ENCODE measurements at regions not wholly inside any gene's neighbourhood (a gene's known extent, or its start where the extent isn't known, plus 50 kb on each side); places are given as distances from the start of the nearest gene placed in this dataset.

DNA sequence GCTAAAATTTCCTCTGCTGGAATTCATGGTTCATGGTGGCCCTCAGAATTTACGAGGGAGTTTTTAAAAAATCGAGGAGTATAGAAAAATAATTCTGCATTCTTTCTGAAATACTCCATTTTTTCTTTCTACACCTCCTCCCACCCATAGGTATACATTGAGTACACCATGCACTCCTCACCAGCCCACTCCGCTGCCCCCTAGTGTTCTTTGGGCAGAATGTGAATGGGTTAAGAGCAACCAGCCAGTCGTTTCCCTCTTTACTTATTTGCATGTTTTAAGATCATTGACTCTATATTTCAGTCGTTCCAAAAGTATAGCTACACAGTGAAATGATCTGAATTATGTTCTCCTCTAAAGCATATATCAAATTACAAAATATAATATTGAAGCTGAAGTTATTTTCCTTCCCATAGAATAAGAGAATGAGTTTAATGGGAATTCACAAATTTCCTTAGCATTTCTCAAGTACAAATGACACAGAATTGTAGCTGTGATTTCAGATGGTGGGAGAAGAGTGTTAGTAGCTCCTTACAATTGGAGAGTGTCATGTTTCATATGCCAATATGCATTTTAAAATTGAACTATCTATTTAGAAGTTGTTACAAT, 977.7 kb upstream of the SLC35B3 start:
- BruUV-seq (replicated peaks), result no TSS peak
- Histone ChIP-seq H3K4me3 (replicated peaks in 1 of 2; ENCODE audit: low read depth in 1 of 2, low read length in 2 of 2) (no peak overlapping the region), H3K9ac (ENCODE audit: low read length) (no peak overlapping the region), H3K79me2 (ENCODE audit: insufficient read depth, low read length) (no peaks in the 10 kb centered on the region), H3K9me2 (ENCODE audit: insufficient read depth) (no peaks in the 10 kb centered on the region), H2AFZ (ENCODE audit: low read depth, low read length, poor library complexity, severe bottlenecking) (peak overlapping the region; percentile 37), H3K9me3 (ENCODE audit: control insufficient read depth in 1 of 2, insufficient read depth in 1 of 2, low read depth in 1 of 2, low read length in 2 of 2) (no peaks in the 10 kb centered on the region), H4K20me1 (ENCODE audit: insufficient read depth) (no peaks in the 10 kb centered on the region), H3K4me2 (ENCODE audit: low read length) (no peak overlapping the region), H3K27ac (ENCODE audit: low read depth, low read length) (no peak overlapping the region), H3K4me1 (ENCODE audit: control insufficient read depth in 1 of 2, insufficient read depth in 2 of 2, low read length in 2 of 2) (no peaks in the 10 kb centered on the region), H3K36me3 (ENCODE audit: control insufficient read depth in 1 of 2, insufficient read depth in 2 of 2, low read length in 2 of 2) (no peaks in the 10 kb centered on the region), H3K27me3 (ENCODE audit: insufficient read depth, low read length) (no peaks in the 10 kb centered on the region)
- ATAC-seq, result peak; percentile 99
- peak; percentile 34 for DNase-seq (ENCODE audit: low read depth, low spot score)
- CTCF ChIA-PET, result no interaction called here
- TF ChIP-seq CBX3 (IDR thresholded peaks at IDR 0.05; ENCODE audit: low read depth) (0 out of 2 replicates have a peak, but pooled peaks have one; percentile 29), TCF7L2 (IDR thresholded peaks at IDR 0.05; ENCODE audit: borderline replicate concordance, extremely low read depth, insufficient read depth, insufficient read length) (no peak), POLR2AphosphoS5 (IDR thresholded peaks at IDR 0.05; ENCODE audit: low read depth, low read length) (no peak), RAD21 (IDR thresholded peaks at IDR 0.05; ENCODE audit: low read depth) (peak; percentile 64), YY1 (IDR thresholded peaks at IDR 0.05; ENCODE audit: extremely low read depth, insufficient replicate concordance, low read depth, low read length) (no peak)
- TF ChIP-seq, protein P1, sequence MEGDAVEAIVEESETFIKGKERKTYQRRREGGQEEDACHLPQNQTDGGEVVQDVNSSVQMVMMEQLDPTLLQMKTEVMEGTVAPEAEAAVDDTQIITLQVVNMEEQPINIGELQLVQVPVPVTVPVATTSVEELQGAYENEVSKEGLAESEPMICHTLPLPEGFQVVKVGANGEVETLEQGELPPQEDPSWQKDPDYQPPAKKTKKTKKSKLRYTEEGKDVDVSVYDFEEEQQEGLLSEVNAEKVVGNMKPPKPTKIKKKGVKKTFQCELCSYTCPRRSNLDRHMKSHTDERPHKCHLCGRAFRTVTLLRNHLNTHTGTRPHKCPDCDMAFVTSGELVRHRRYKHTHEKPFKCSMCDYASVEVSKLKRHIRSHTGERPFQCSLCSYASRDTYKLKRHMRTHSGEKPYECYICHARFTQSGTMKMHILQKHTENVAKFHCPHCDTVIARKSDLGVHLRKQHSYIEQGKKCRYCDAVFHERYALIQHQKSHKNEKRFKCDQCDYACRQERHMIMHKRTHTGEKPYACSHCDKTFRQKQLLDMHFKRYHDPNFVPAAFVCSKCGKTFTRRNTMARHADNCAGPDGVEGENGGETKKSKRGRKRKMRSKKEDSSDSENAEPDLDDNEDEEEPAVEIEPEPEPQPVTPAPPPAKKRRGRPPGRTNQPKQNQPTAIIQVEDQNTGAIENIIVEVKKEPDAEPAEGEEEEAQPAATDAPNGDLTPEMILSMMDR (IDR thresholded peaks at IDR 0.05 in 2 of 3, conservative IDR thresholded peaks at IDR 0.05 in 1 of 3; ENCODE audit: borderline replicate concordance in 1 of 3, insufficient read depth in 1 of 3, low read depth in 2 of 3, low read length in 2 of 3), result peak; percentile 47 to 85 (median 80); a peak in 5 of 6 replicates
- TF ChIP-seq, protein P2, sequence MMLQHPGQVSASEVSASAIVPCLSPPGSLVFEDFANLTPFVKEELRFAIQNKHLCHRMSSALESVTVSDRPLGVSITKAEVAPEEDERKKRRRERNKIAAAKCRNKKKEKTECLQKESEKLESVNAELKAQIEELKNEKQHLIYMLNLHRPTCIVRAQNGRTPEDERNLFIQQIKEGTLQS (IDR thresholded peaks at IDR 0.05), result no peak
- RAD21 ChIA-PET (ENCODE audit: low non-redundant PET in 1 of 2, low total read pairs in 2 of 2, uncharacterized antibody in 2 of 2, unreplicated experiment in 2 of 2), result no interaction called here
- POLR2A ChIA-PET, result no interaction called here
- intact Hi-C loops (cut with micrococcal nuclease), result loop anchor here (1.0 to 10.0 kb wide), 4 partner anchors 161 to 1022 kb away; no protein-coding TSS in a partner anchor
